ENCODE measurements at regions not wholly inside any gene's neighbourhood (a gene's known extent, or its start where the extent isn't known, plus 50 kb on each side); places are given as distances from the start of the nearest gene placed in this dataset.

DNA sequence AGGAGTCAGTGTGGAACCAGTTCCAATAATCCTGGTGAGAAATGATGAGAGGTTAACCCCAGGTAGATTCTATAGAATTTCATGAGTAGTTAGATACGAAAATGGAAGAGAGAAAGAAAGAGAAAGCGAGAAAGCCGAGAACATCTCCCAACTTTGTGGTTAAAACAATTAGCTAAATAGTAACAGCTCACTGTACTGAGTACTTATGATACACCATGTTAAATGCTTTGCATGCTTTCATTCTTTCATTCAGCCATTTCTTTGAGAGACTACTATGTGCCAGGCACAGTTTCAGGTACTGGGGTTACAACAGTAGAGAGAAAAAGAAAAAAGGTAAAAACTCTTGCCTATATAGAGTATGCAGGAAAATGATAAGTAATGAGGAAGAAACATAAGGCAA lies 109.7 kb upstream of the SYT6 start:
- Histone ChIP-seq H2AK9ac (replicated peaks; ENCODE audit: low read depth, low read length, poor library complexity) (no peak overlapping the region), H2BK5ac (ENCODE audit: low read depth, low read length, poor library complexity, severe bottlenecking) (no peak overlapping the region), H3K56ac (ENCODE audit: extremely low read depth, insufficient read depth, low read length) (no peak overlapping the region), H4K20me1 (ENCODE audit: insufficient read depth, low read length) (no peaks in the 10 kb centered on the region), H3K23ac (ENCODE audit: low read depth, low read length) (no peak overlapping the region), H3K4me2 (ENCODE audit: low read depth, low read length) (no peak overlapping the region), H4K8ac (ENCODE audit: low read depth in 2 of 2, low read length in 2 of 2) (no peak overlapping the region), H3K79me1 (ENCODE audit: low read depth in 1 of 2, low read length in 2 of 2) (no peaks in the 10 kb centered on the region), H2BK120ac (ENCODE audit: low read depth, low read length) (no peak overlapping the region), H3K4ac (ENCODE audit: low read depth, low read length) (no peak overlapping the region), H3K9me1 (ENCODE audit: insufficient read depth, low read length) (no peaks in the 10 kb centered on the region), H2BK15ac (ENCODE audit: low read depth, low read length) (no peak overlapping the region), H3K9ac (ENCODE audit: low read depth, low read length) (no peak overlapping the region), H3K9me3 (ENCODE audit: control insufficient read depth, insufficient read depth, low read length) (no peaks in the 10 kb centered on the region), H3K4me1 (ENCODE audit: control insufficient read depth, insufficient read depth, low read length) (no peaks in the 10 kb centered on the region), H2AFZ (replicated peaks; ENCODE audit: low read length, poor library complexity) (no peak overlapping the region), H3K14ac (replicated peaks; ENCODE audit: low read depth, low read length) (no peak overlapping the region), H4K5ac (ENCODE audit: low read depth, low read length) (no peak overlapping the region), H3K4me3 (ENCODE audit: insufficient read depth, low read depth, low read length) (no peak overlapping the region), H3K27ac (ENCODE audit: insufficient read depth, low read length) (no peak overlapping the region), H2BK20ac (ENCODE audit: low read depth, low read length) (no peak overlapping the region), H2AK5ac (ENCODE audit: low read depth, low read length) (no peak overlapping the region), H3K36me3 (ENCODE audit: control insufficient read depth, insufficient read depth, low read length) (no peaks in the 10 kb centered on the region), H3K27me3 (ENCODE audit: control insufficient read depth, insufficient read depth, low read length) (peaks cover 7% of the 10 kb centered on the region), H4K91ac (ENCODE audit: insufficient read depth, low read depth, low read length) (no peak overlapping the region), H3K18ac (ENCODE audit: low read depth, low read length) (no peak overlapping the region)
- dilution Hi-C loops (cut with HindIII; ENCODE audit: low sequenced_read_pairs, unreplicated experiment) (no loop called here), in situ Hi-C loops (cut with MboI; ENCODE audit: low sequenced_read_pairs) (no loop called here), intact Hi-C loops (cut with micrococcal nuclease) (no loop called here)
- WGBS, 2 experiments (ENCODE audit: extremely low coverage in 2 of 2, insufficient read length in 1 of 2), result no CpG with 5 or more reads among the region's 3 CpGs
- POLR2A ChIA-PET (ENCODE audit: unreplicated experiment), result no interaction called here
- no TSS peak for BruUV-seq (replicated peaks)
- TF ChIP-seq RAD21 (IDR thresholded peaks at IDR 0.05; ENCODE audit: low read length) (no peak), RCOR1 (IDR thresholded peaks at IDR 0.05; ENCODE audit: insufficient replicate concordance, low read length) (no peak), RFX5 (IDR thresholded peaks at IDR 0.05; ENCODE audit: low read depth, low read length) (no peak), SMC3 (IDR thresholded peaks at IDR 0.05; ENCODE audit: low read depth, low read length) (no peak), MAZ (IDR thresholded peaks at IDR 0.05; ENCODE audit: borderline replicate concordance, low read depth, low read length) (no peak), BHLHE40 (IDR thresholded peaks at IDR 0.05; ENCODE audit: low read depth, low read length) (no peak), CEBPB (IDR thresholded peaks at IDR 0.05; ENCODE audit: low read depth, low read length) (no peak), CHD1 (IDR thresholded peaks at IDR 0.05; ENCODE audit: low read depth, low read length) (no peak), MXI1 (IDR thresholded peaks at IDR 0.05; ENCODE audit: borderline replicate concordance, low read depth, low read length) (no peak)
- TF ChIP-seq, protein P1, sequence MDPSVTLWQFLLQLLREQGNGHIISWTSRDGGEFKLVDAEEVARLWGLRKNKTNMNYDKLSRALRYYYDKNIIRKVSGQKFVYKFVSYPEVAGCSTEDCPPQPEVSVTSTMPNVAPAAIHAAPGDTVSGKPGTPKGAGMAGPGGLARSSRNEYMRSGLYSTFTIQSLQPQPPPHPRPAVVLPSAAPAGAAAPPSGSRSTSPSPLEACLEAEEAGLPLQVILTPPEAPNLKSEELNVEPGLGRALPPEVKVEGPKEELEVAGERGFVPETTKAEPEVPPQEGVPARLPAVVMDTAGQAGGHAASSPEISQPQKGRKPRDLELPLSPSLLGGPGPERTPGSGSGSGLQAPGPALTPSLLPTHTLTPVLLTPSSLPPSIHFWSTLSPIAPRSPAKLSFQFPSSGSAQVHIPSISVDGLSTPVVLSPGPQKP (IDR thresholded peaks at IDR 0.05; ENCODE audit: borderline replicate concordance, low read depth, low read length), result no peak
- TF ChIP-seq, protein P2, sequence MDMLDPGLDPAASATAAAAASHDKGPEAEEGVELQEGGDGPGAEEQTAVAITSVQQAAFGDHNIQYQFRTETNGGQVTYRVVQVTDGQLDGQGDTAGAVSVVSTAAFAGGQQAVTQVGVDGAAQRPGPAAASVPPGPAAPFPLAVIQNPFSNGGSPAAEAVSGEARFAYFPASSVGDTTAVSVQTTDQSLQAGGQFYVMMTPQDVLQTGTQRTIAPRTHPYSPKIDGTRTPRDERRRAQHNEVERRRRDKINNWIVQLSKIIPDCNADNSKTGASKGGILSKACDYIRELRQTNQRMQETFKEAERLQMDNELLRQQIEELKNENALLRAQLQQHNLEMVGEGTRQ (IDR thresholded peaks at IDR 0.05; ENCODE audit: low read depth, low read length), result no peak
- TF ChIP-seq, protein P3, sequence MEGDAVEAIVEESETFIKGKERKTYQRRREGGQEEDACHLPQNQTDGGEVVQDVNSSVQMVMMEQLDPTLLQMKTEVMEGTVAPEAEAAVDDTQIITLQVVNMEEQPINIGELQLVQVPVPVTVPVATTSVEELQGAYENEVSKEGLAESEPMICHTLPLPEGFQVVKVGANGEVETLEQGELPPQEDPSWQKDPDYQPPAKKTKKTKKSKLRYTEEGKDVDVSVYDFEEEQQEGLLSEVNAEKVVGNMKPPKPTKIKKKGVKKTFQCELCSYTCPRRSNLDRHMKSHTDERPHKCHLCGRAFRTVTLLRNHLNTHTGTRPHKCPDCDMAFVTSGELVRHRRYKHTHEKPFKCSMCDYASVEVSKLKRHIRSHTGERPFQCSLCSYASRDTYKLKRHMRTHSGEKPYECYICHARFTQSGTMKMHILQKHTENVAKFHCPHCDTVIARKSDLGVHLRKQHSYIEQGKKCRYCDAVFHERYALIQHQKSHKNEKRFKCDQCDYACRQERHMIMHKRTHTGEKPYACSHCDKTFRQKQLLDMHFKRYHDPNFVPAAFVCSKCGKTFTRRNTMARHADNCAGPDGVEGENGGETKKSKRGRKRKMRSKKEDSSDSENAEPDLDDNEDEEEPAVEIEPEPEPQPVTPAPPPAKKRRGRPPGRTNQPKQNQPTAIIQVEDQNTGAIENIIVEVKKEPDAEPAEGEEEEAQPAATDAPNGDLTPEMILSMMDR (conservative IDR thresholded peaks at IDR 0.05; ENCODE audit: low read depth, low read length), result no peak
- CTCF ChIA-PET, result interaction anchor here (0.6 kb wide), 1 partner anchor 1374 kb away, joined by 3 read pairs; no protein-coding TSS in a partner anchor
- ATAC-seq (ENCODE audit: low read depth) (no peak), DNase-seq (no peak)

Data from IMR-90 (cell line).